Sigmoid colon (tissue), 6 donors: ENCODE measurements at regions not wholly inside any gene's neighbourhood (a gene's known extent, or its start where the extent isn't known, plus 50 kb on each side); places are given as distances from the start of the nearest gene placed in this dataset.

Experiments used
- DNase-seq: peaks from one replicate; pipeline ENCODE4 v3.0.0-alpha.2; 2019
- H3K27ac ChIP-seq, 4 donors: fragments of 200-600 bp; sonication (generic); one replicate each; pipeline ENCODE4 v1.5.1; 2016 to 2019; ENCODE audit warnings: mild to moderate bottlenecking in 1 of 4
- H3K27me3 ChIP-seq, 3 donors: fragments of 200-600 bp; sonication (generic); one replicate each; pipeline ENCODE4 v1.5.1; 2019; ENCODE audit warnings: mild to moderate bottlenecking in 1 of 3
- H3K36me3 ChIP-seq, 4 donors: fragments of 200-600 bp; sonication (generic); one replicate each; pipeline ENCODE4 v1.5.1; 2016 to 2019
- H3K4me1 ChIP-seq, 4 donors: fragments of 200-600 bp; sonication (generic); one replicate each; pipeline ENCODE4 v1.5.1; 2017 to 2019
- H3K4me3 ChIP-seq, 4 donors: fragments of 200-600 bp; sonication (generic); one replicate each; pipeline ENCODE4 v1.5.1; 2017 to 2019; ENCODE audit warnings: mild to moderate bottlenecking in 2 of 4, moderate library complexity in 1 of 4
- H3K9me3 ChIP-seq, 4 donors: fragments of 200-600 bp in 3 of 4; sonication (generic) in 3 of 4; one replicate each; pipeline versions ENCODE4 v1.5.1 to v1.6.1; 2013 to 2019
- EP300 ChIP-seq, 4 donors: sonication (generic); formaldehyde crosslinking; IDR thresholded peaks; one replicate each; pipeline ENCODE4 v1.6.1; 2017; ENCODE audit warnings: antibody characterized with exemption in 4 of 4
- POLR2A ChIP-seq, 2 donors: fragments of 450-650 bp; IDR thresholded peaks; one replicate each; pipeline ENCODE4 v1.6.1; 2016; ENCODE audit warnings: antibody characterized with exemption in 2 of 2, mild to moderate bottlenecking in 2 of 2, moderate library complexity in 2 of 2
- POLR2AphosphoS5 ChIP-seq, 4 donors: sonication (generic); formaldehyde crosslinking; IDR thresholded peaks; one replicate each; pipeline ENCODE4 v1.6.1; 2017; ENCODE audit warnings: antibody characterized with exemption in 4 of 4
- WGBS, 2 donors: extraction: QIAGEN DNeasy Blood & Tissue Kit; methylation state at CpG; one replicate each; pipeline ENCODE4 v1.1.7; 2013; 5-methylcytosine and 5-hydroxymethylcytosine counted together
- intact Hi-C: fragments of 100-400 bp; cut with DNase I; formaldehyde crosslinking; loops from one replicate; pipeline ENCODE4 v1.15.1; 2023
- TF ChIP-seq, protein P1 (sequence below), 4 experiments: fragments of 450-650 bp in 3 of 4; fragments of 200-600 bp in 1 of 4; IDR thresholded peaks; one replicate each; pipeline ENCODE4 v1.5.1; 2016 to 2019; ENCODE audit warnings: antibody characterized with exemption in 4 of 4, mild to moderate bottlenecking in 3 of 4, moderate library complexity in 2 of 4
- donor health status: healthy with polysubstance abuse.
- donor health status: healthy.

DNA sequence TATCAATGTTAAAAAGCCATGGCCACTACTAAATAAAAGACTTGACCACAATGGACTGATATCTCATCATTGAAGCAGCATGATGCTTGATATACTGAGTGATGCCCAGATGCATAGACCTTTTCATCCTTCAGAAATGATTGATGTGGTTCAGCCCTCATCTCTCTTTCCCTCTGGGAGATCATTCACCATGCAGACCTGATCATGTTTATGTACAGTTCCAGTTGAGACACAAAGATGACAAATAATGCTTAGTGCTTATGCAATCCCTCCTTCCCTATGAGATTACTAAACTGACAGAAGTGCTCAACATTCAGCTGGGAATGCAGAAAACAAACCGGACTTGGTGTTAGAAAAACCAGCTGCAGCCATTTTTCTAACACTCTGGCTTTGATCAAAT, 91.9 kb upstream of the TLR4 start:
- TF ChIP-seq, protein P1, sequence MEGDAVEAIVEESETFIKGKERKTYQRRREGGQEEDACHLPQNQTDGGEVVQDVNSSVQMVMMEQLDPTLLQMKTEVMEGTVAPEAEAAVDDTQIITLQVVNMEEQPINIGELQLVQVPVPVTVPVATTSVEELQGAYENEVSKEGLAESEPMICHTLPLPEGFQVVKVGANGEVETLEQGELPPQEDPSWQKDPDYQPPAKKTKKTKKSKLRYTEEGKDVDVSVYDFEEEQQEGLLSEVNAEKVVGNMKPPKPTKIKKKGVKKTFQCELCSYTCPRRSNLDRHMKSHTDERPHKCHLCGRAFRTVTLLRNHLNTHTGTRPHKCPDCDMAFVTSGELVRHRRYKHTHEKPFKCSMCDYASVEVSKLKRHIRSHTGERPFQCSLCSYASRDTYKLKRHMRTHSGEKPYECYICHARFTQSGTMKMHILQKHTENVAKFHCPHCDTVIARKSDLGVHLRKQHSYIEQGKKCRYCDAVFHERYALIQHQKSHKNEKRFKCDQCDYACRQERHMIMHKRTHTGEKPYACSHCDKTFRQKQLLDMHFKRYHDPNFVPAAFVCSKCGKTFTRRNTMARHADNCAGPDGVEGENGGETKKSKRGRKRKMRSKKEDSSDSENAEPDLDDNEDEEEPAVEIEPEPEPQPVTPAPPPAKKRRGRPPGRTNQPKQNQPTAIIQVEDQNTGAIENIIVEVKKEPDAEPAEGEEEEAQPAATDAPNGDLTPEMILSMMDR (IDR thresholded peaks at IDR 0.05) = no peak
- TF ChIP-seq POLR2AphosphoS5 (IDR thresholded peaks at IDR 0.05) (no peak), EP300 (IDR thresholded peaks at IDR 0.05) (no peak), POLR2A (IDR thresholded peaks at IDR 0.05) (no peak)
- Histone ChIP-seq H3K36me3 (no peaks in the 10 kb centered on the region), H3K27me3 (no peaks in the 10 kb centered on the region), H3K4me1 (no peaks in the 10 kb centered on the region), H3K27ac (no peak overlapping the region), H3K4me3 (no peak overlapping the region), H3K9me3 (peaks cover 0 to 2% (median 0%) of the 10 kb centered on the region in 4 donors)
- intact Hi-C loops = no loop called here
- WGBS, 2 donors = 54 to 67% methylated on average over 1 of the region's 1 CpG
- DNase-seq = no peak

DNA sequence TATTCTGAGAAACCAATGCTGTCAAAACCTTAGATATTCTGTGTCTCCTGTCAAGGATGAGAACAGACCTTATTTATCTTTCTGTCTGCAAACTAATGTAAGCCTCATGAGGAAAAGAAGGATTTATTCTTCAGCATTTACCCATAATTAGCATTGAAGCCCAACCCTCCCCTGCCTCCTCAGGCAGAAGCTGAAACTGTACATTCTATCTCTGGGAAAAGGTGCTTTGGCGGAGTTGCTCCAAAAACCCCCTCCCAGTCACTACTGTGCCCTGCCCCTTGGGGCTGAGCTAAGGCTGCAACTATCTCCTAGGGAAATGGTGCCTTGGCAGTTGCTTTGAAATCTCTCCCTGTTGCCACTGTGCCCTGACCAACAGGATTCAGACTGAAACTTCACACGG, 106.2 kb upstream of the TLR4 start:
- 84 to 89% methylated on average over 2 of the region's 2 CpGs for WGBS, 2 donors
- Histone ChIP-seq H3K27ac (no peak overlapping the region), H3K4me1 (no peaks in the 10 kb centered on the region), H3K36me3 (no peaks in the 10 kb centered on the region), H3K4me3 (no peak overlapping the region), H3K27me3 (no peaks in the 10 kb centered on the region), H3K9me3 (peaks cover 0 to 6% (median 2%) of the 10 kb centered on the region in 4 donors)
- intact Hi-C loops = no loop called here
- DNase-seq = no peak
- TF ChIP-seq EP300 (IDR thresholded peaks at IDR 0.05) = no peak
- TF ChIP-seq, protein P1 (IDR thresholded peaks at IDR 0.05) = no peak
- TF ChIP-seq POLR2A (IDR thresholded peaks at IDR 0.05) = no peak
- no peak for TF ChIP-seq POLR2AphosphoS5 (IDR thresholded peaks at IDR 0.05)

DNA sequence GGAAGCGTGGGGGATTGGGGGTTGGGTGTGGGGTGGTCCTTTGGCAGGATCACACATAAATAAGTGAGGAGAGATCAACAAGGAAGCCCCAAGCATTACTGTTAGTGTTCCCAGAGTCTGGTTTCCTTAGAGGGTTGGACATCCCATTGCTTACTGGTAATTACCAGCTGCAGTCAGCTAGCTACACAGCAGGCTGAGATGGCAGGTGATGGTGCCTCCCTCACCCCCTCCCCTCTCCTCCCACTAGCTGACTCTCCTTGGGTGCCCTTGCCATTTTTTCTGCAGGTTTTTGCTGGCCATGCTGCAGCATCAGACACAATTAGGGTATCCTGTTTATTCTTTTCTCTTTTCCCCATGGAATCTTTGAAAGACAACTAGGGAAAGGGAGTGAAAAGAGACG, 107.5 kb upstream of the TLR4 start:
- H3K4me1 ChIP-seq = no peaks in the 10 kb centered on the region
- intact Hi-C loops = no loop called here
- H3K27me3 ChIP-seq = no peaks in the 10 kb centered on the region
- peaks cover 0 to 6% (median 0%) of the 10 kb centered on the region in 4 donors for H3K9me3 ChIP-seq
- H3K27ac ChIP-seq = no peak overlapping the region
- H3K36me3 ChIP-seq = no peaks in the 10 kb centered on the region
- DNase-seq = no peak
- WGBS, 2 donors = 38 to 47% methylated on average over 2 of the region's 2 CpGs
- H3K4me3 ChIP-seq = no peak overlapping the region
- TF ChIP-seq POLR2AphosphoS5 (IDR thresholded peaks at IDR 0.05) (no peak), POLR2A (IDR thresholded peaks at IDR 0.05) (no peak), EP300 (IDR thresholded peaks at IDR 0.05) (no peak)
- TF ChIP-seq, protein P1 (IDR thresholded peaks at IDR 0.05) = no peak

DNA sequence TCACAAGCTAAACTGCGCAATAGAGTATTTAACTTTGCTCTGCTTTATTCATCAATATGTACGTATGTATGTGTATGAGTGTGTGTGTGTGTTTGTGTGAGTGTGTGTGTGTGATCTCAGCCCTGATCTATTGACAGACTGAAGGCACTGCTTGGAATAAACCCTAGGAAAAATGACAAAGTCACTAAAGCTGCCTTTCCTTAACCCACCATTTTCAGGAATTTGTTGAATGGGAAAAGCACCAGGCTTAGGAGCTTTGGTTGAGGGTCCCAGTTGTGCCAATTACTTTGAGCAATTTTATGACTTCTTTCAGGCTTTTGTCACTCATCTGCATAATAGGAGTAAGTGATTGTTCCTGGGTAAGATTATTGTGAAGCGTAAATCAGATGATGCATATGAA, 108.6 kb upstream of the TLR4 start:
- TF ChIP-seq EP300 (IDR thresholded peaks at IDR 0.05) = no peak
- TF ChIP-seq, protein P1 (IDR thresholded peaks at IDR 0.05) = no peak
- no peak for TF ChIP-seq POLR2A (IDR thresholded peaks at IDR 0.05)
- TF ChIP-seq POLR2AphosphoS5 (IDR thresholded peaks at IDR 0.05) = no peak
- WGBS, 2 donors = 84 to 89% methylated on average over 3 of the region's 3 CpGs
- intact Hi-C loops = no loop called here

DNA sequence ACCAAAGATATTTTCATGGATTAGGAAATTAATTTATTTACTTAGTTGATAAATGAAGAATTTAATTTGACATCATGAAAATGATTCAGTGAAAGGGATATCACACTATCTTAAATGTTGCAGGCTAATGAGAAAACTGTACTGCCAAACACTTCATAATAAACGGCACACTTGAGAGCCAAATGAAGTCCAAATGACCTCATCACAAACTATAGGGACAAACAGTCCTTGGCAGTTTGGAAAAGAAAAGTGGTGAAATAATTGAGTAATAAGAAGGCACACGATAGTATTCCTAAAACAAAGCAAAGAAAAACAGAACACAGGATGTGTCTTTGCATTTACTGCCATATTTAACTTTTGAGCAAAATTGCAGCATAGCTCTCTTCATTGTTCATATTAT, 116.9 kb upstream of the TLR4 start:
- no peak overlapping the region for H3K27ac ChIP-seq
- no peak overlapping the region for H3K4me3 ChIP-seq
- no peaks in the 10 kb centered on the region for H3K36me3 ChIP-seq
- no peaks in the 10 kb centered on the region for H3K27me3 ChIP-seq
- TF ChIP-seq POLR2A (IDR thresholded peaks at IDR 0.05) = no peak
- TF ChIP-seq, protein P1 (IDR thresholded peaks at IDR 0.05) = no peak
- TF ChIP-seq EP300 (IDR thresholded peaks at IDR 0.05) = no peak
- no peak for TF ChIP-seq POLR2AphosphoS5 (IDR thresholded peaks at IDR 0.05)
- intact Hi-C loops = no loop called here
- no peak for DNase-seq
- WGBS, 2 donors = 69 to 75% methylated on average over 2 of the region's 2 CpGs
- no peaks in the 10 kb centered on the region for H3K4me1 ChIP-seq
- H3K9me3 ChIP-seq = no peaks in the 10 kb centered on the region

More for the DNA sequence above, 108.6 kb upstream of the TLR4 start:
- H3K36me3 ChIP-seq = no peaks in the 10 kb centered on the region
- H3K4me3 ChIP-seq = no peak overlapping the region
- DNase-seq = no peak
- peaks cover 0 to 6% (median 0%) of the 10 kb centered on the region in 4 donors for H3K9me3 ChIP-seq
- no peaks in the 10 kb centered on the region for H3K27me3 ChIP-seq
- H3K27ac ChIP-seq = no peak overlapping the region
- H3K4me1 ChIP-seq = no peaks in the 10 kb centered on the region
